HepG2 (cell line): ENCODE measurements at regions not wholly inside any gene's neighbourhood (a gene's known extent, or its start where the extent isn't known, plus 50 kb on each side); places are given as distances from the start of the nearest gene placed in this dataset.

Experiments
- ATAC-seq: fragments of 200-7000 bp; cut with Tn5 transposase; 3 replicates; pipeline ENCODE4 v1.9.1; 2020; ENCODE audit warnings: mild to moderate bottlenecking, moderate library complexity
- BruUV-seq: library from RNA; stranded (reverse); fragments of 400-500 nt; replicated peaks from 2 replicates; lab custom pipeline; 2021; lab: Mats Ljungman, UMichigan
- CTCF ChIA-PET: fragments of 300-600 bp; formaldehyde crosslinking; extraction: SDS; loops from one replicate; lab custom pipeline; 2021; ENCODE audit warnings: low total read pairs, inconsistent platforms, low intra/inter-chr PET ratio; lab: Yijun Ruan, JAX
- POLR2A ChIA-PET: fragments of 350-600 bp; sonication (Branson Sonifier 250); formaldehyde crosslinking; loops from one replicate; lab custom pipeline; 2020; ENCODE audit warnings: antibody characterized with exemption, inconsistent platforms; lab: Yijun Ruan, JAX
- DNase-seq: peaks from one replicate; pipeline ENCODE4 v3.0.0-alpha.2; 2015; ENCODE audit warnings: low spot score
- FAIRE-seq: peaks from 3 replicates; lab custom pipeline; 2011; peaks lifted over from hg19 to GRCh38; lab: Jason Lieb, UNC
- H2AFZ ChIP-seq: one replicate; pipeline ENCODE4 v1.6.1; 2011; ENCODE audit warnings: low read length, inconsistent platforms
- H3K27ac ChIP-seq: fragments of 300-600 bp; 3 replicates; pipeline ENCODE4 v1.8.0; 2011; ENCODE audit warnings: mixed run types, mild to moderate bottlenecking, mixed read lengths, low read length, inconsistent platforms; ENCODE audit not compliant: insufficient read depth; ENCODE audit errors: extremely low read length
- H3K27me3 ChIP-seq, 2 experiments: fragments of 200-600 bp in 1 of 2; 2 replicates in 1 of 2; 3 replicates in 1 of 2; pipeline versions ENCODE4 v1.6.0 to v1.8.0; 2011; ENCODE audit warnings: low read length in 2 of 2, mild to moderate bottlenecking in 2 of 2, moderate library complexity in 2 of 2, inconsistent platforms in 1 of 2; ENCODE audit not compliant: insufficient read depth in 2 of 2, control insufficient read depth in 1 of 2
- H3K36me3 ChIP-seq, 2 experiments: fragments of 200-600 bp in 1 of 2; replicated peaks in 1 of 2; 2 replicates in 1 of 2; 3 replicates in 1 of 2; pipeline versions ENCODE4 v1.5.1 to v1.8.0; 2011; ENCODE audit warnings: low read length in 2 of 2, inconsistent platforms in 1 of 2; ENCODE audit not compliant: insufficient read depth in 2 of 2, control insufficient read depth in 1 of 2
- H3K4me1 ChIP-seq: 2 replicates; pipeline ENCODE4 v1.5.1; 2012; ENCODE audit warnings: low read length, inconsistent platforms; ENCODE audit not compliant: insufficient read depth
- H3K4me2 ChIP-seq: 2 replicates; pipeline ENCODE4 v1.6.0; 2011; ENCODE audit warnings: low read depth, low read length, inconsistent platforms
- H3K4me3 ChIP-seq, 3 experiments: fragments of 200-600 bp in 1 of 3; sonication (generic), shearing (Covaris generic) in 1 of 3; replicated peaks in 1 of 3; 2 replicates each; pipeline ENCODE4 v1.5.1; 2011 to 2016; ENCODE audit warnings: low read length in 3 of 3, inconsistent platforms in 2 of 3, low read depth in 2 of 3, mild to moderate bottlenecking in 2 of 3, control low read depth in 1 of 3, mixed read lengths in 1 of 3; ENCODE audit not compliant: insufficient read depth in 1 of 3
- H3K79me2 ChIP-seq: one replicate; pipeline ENCODE4 v1.6.1; 2011; ENCODE audit warnings: low read length, inconsistent platforms; ENCODE audit not compliant: insufficient read depth
- H3K9ac ChIP-seq: 2 replicates; pipeline ENCODE4 v1.6.0; 2011; ENCODE audit warnings: mild to moderate bottlenecking, low read depth, low read length, inconsistent platforms; ENCODE audit not compliant: insufficient read depth
- H3K9me3 ChIP-seq: 2 replicates; pipeline ENCODE4 v1.5.1; 2012; ENCODE audit warnings: mild to moderate bottlenecking, low read length
- H4K20me1 ChIP-seq: 2 replicates; pipeline ENCODE4 v1.6.0; 2011; ENCODE audit warnings: inconsistent platforms, mild to moderate bottlenecking, low read length, moderate library complexity; ENCODE audit not compliant: insufficient read depth
- FOXM1 ChIP-seq: sonication (generic); formaldehyde crosslinking; IDR thresholded peaks from 2 replicates; pipeline ENCODE4 v1.5.0; 2020; ENCODE audit warnings: missing genetic modification reagents
- GABPA ChIP-seq, 2 experiments: IDR thresholded peaks; 2 replicates each; pipeline ENCODE4 v1.6.1; 2011 to 2016; ENCODE audit warnings: low read depth in 2 of 2, low read length in 1 of 2, missing biosample characterization in 1 of 2, missing genetic modification characterization in 1 of 2
- KDM5B ChIP-seq: sonication (generic); formaldehyde crosslinking; IDR thresholded peaks from 2 replicates; pipeline ENCODE4 v1.4.0; 2020; ENCODE audit warnings: missing genetic modification reagents, mild to moderate bottlenecking, borderline replicate concordance
- MIER3 ChIP-seq: IDR thresholded peaks from 2 replicates; pipeline ENCODE4 v1.6.1; 2016; ENCODE audit warnings: missing compliant biosample characterization, borderline replicate concordance
- PITX1 ChIP-seq: sonication (generic); formaldehyde crosslinking; IDR thresholded peaks from 2 replicates; pipeline ENCODE4 v1.5.1; 2020; ENCODE audit warnings: mild to moderate bottlenecking, missing genetic modification reagents
- RCOR2 ChIP-seq: IDR thresholded peaks from 2 replicates; pipeline ENCODE4 v1.6.1; 2016; ENCODE audit warnings: missing biosample characterization, missing genetic modification reagents
- RFX1 ChIP-seq: fragments of 450-650 bp; IDR thresholded peaks from 2 replicates; pipeline ENCODE4 v1.6.1; 2017
- SIN3A ChIP-seq: IDR thresholded peaks from 2 replicates; pipeline ENCODE4 v1.6.1; 2011; ENCODE audit warnings: low read depth, mild to moderate bottlenecking, control low read depth, low read length, borderline replicate concordance
- SSRP1 ChIP-seq: IDR thresholded peaks from 2 replicates; pipeline ENCODE4 v1.6.1; 2016; ENCODE audit warnings: control low read depth
- SUZ12 ChIP-seq: fragments of 150-350 bp; IDR thresholded peaks from 2 replicates; pipeline ENCODE4 v1.6.1; 2014; ENCODE audit warnings: low read depth, low read length
- TCF7 ChIP-seq: sonication (generic); IDR thresholded peaks from 2 replicates; pipeline ENCODE4 v1.6.1; 2016; ENCODE audit warnings: antibody characterized with exemption, low read depth
- ZBTB1 ChIP-seq: sonication (generic); formaldehyde crosslinking; IDR thresholded peaks from 2 replicates; pipeline ENCODE4 v1.4.0; 2020; ENCODE audit warnings: missing genetic modification reagents, borderline replicate concordance
- ZFP36L1 ChIP-seq: sonication (generic); formaldehyde crosslinking; IDR thresholded peaks from 2 replicates; pipeline ENCODE4 v1.8.0; 2022; ENCODE audit warnings: mild to moderate bottlenecking, missing genetic modification reagents, moderate library complexity
- ZNF768 ChIP-seq: sonication (generic); formaldehyde crosslinking; IDR thresholded peaks from 2 replicates; pipeline ENCODE4 v1.4.0; 2020; ENCODE audit warnings: missing genetic modification reagents
- WGBS: methylation state at CpG from one replicate; pipeline ENCODE4 v1.1.6; 2017; ENCODE audit warnings: low lambda C conversion rate; 5-methylcytosine and 5-hydroxymethylcytosine counted together
- in situ Hi-C: cut with HindIII; loops from 2 replicates; pipeline ENCODE4 v1.10.0; 2017; ENCODE audit warnings: low pct_unique_long_range_greater_than_20kb; ENCODE audit not compliant: extremely low pct_ligation_motif_present
- intact Hi-C: fragments of 100-400 bp; cut with micrococcal nuclease; formaldehyde crosslinking; loops from one replicate; pipeline ENCODE4 v1.10.0; 2022; ENCODE audit not compliant: unreplicated experiment
- TF ChIP-seq, protein P1 (sequence below): sonication (generic); formaldehyde crosslinking; IDR thresholded peaks from 2 replicates; pipeline ENCODE4 v1.8.0; 2022; ENCODE audit warnings: missing genetic modification reagents, mild to moderate bottlenecking, moderate library complexity, borderline replicate concordance
- TF ChIP-seq, protein P2 (sequence below): sonication (generic); formaldehyde crosslinking; IDR thresholded peaks from 2 replicates; pipeline ENCODE4 v1.8.0; 2022; ENCODE audit warnings: missing genetic modification reagents, low read depth, mild to moderate bottlenecking, borderline replicate concordance
- TF ChIP-seq, protein P3 (sequence below): sonication (generic); formaldehyde crosslinking; IDR thresholded peaks from 2 replicates; pipeline ENCODE4 v1.5.1; 2020; ENCODE audit warnings: missing genetic modification reagents, mild to moderate bottlenecking, borderline replicate concordance
- TF ChIP-seq, protein P4 (sequence below): sonication (generic); formaldehyde crosslinking; IDR thresholded peaks from 2 replicates; pipeline ENCODE4 v1.4.0; 2020; ENCODE audit warnings: mild to moderate bottlenecking, missing genetic modification reagents

DNA sequence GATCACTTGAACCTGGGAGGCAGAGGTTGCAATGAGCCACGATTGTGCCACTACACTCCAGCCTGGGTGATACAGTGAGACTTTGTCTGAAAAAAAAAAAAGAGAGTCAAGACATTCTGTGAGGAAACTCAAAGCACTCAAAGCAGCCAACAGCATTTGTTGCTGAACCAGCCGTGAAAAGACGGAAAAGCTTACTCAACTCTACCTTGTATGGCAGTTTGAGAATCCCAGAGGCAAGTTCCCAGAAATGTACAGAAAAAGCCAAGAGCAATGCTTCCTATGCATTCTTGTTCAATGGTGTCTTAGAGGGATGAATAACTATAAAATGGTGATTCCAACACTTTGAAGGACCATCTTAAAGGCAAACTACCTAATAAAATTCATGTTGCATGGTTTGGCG, 170.2 kb downstream of the HSD17B3 start (continued):
- TF ChIP-seq FOXM1 (CRISPR knock-in tag): no peak
- TF ChIP-seq ZFP36L1 (CRISPR knock-in tag): no peak
- no peak for TF ChIP-seq ZBTB1 (CRISPR knock-in tag)
- TF ChIP-seq, protein P1, sequence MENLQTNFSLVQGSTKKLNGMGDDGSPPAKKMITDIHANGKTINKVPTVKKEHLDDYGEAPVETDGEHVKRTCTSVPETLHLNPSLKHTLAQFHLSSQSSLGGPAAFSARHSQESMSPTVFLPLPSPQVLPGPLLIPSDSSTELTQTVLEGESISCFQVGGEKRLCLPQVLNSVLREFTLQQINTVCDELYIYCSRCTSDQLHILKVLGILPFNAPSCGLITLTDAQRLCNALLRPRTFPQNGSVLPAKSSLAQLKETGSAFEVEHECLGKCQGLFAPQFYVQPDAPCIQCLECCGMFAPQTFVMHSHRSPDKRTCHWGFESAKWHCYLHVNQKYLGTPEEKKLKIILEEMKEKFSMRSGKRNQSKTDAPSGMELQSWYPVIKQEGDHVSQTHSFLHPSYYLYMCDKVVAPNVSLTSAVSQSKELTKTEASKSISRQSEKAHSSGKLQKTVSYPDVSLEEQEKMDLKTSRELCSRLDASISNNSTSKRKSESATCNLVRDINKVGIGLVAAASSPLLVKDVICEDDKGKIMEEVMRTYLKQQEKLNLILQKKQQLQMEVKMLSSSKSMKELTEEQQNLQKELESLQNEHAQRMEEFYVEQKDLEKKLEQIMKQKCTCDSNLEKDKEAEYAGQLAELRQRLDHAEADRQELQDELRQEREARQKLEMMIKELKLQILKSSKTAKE (CRISPR knock-in tag): no peak

DNA sequence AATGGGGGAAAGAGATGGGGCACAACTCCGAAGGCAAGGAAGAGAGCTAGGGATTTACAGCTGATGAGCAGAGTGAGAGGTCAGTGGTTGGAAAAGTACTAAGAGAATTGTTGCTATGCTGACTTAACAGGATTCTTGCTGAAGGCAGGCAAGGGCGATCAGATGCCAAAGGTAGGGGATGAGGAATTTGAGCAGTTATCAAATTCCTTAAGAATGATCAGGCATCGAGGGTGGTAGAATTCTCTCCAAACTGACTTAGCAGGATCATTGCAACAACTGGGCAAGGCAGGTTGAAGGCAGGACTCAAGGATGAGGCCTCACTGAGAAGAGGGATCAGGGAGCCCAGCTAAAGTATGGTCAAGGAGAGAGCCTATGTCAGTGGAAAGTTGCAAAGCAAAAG, 171.0 kb downstream of the HSD17B3 start:
- Histone ChIP-seq H3K36me3 (no peaks in the 10 kb centered on the region), H4K20me1 (no peaks in the 10 kb centered on the region), H3K9ac (no peak overlapping the region), H3K79me2 (no peaks in the 10 kb centered on the region), H2AFZ (no peak overlapping the region), H3K4me3 (no peak overlapping the region), H3K4me1 (peaks cover 19% of the 10 kb centered on the region), H3K27ac (no peak overlapping the region), H3K9me3 (no peaks in the 10 kb centered on the region), H3K4me2 (no peak overlapping the region), H3K27me3 (peaks cover 0 to 21% of the 10 kb centered on the region in 2 experiments; a peak in 3 of 5 replicates)
- WGBS: 27% methylated on average over 3 of the region's 3 CpGs
- CTCF ChIA-PET: no interaction called here
- no TSS peak for BruUV-seq
- intact Hi-C loops: no loop called here
- no peak for TF ChIP-seq KDM5B (CRISPR knock-in tag)
- TF ChIP-seq RFX1: no peak
- TF ChIP-seq, protein P2, sequence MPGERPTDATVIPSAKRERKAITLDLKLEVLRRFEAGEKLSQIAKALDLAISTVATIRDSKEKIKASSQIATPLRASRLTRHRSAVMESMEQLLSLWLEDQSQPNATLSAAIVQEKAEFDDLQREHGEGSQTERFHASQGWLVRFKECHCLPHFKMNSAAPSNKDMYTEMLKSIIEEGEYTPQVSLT (CRISPR knock-in tag): no peak
- TF ChIP-seq SIN3A: no peak
- TF ChIP-seq SUZ12: no peak
- no peak for TF ChIP-seq ZNF768 (CRISPR knock-in tag)
- TF ChIP-seq, protein P3, sequence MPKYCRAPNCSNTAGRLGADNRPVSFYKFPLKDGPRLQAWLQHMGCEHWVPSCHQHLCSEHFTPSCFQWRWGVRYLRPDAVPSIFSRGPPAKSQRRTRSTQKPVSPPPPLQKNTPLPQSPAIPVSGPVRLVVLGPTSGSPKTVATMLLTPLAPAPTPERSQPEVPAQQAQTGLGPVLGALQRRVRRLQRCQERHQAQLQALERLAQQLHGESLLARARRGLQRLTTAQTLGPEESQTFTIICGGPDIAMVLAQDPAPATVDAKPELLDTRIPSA (CRISPR knock-in tag): no peak
- no peak for TF ChIP-seq GABPA (IDR thresholded peaks at IDR 0.05; ENCODE audit: low read depth, low read length)
- no peak for TF ChIP-seq GABPA (CRISPR knock-in tag; IDR thresholded peaks at IDR 0.05; ENCODE audit: low read depth)
- TF ChIP-seq TCF7: no peak
- TF ChIP-seq MIER3 (CRISPR knock-in tag): no peak
- TF ChIP-seq, protein P4, sequence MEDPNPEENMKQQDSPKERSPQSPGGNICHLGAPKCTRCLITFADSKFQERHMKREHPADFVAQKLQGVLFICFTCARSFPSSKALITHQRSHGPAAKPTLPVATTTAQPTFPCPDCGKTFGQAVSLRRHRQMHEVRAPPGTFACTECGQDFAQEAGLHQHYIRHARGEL (CRISPR knock-in tag): no peak
- TF ChIP-seq SSRP1: no peak
- no peak for TF ChIP-seq RCOR2 (CRISPR knock-in tag)
- no peak for TF ChIP-seq PITX1 (CRISPR knock-in tag)
- ATAC-seq (no peak), DNase-seq (no peak), FAIRE-seq (no peak)
- POLR2A ChIA-PET: no interaction called here
- in situ Hi-C loops: no loop called here
